IMR-90 (cell line): ENCODE measurements at regions not wholly inside any gene's neighbourhood (a gene's known extent, or its start where the extent isn't known, plus 50 kb on each side); places are given as distances from the start of the nearest gene placed in this dataset.

Experiments
- ATAC-seq: fragments of 200-7000 bp; cut with Tn5 transposase; 2 replicates; pipeline ENCODE4 v1.9.1; 2020; ENCODE audit warnings: low read depth, mild to moderate bottlenecking, moderate library complexity
- BruUV-seq: library from RNA; stranded (reverse); fragments of 400-500 nt; replicated peaks from 2 replicates; lab custom pipeline; 2021; lab: Mats Ljungman, UMichigan
- CTCF ChIA-PET: fragments of 300-600 bp; formaldehyde crosslinking; extraction: SDS; loops from one replicate; lab custom pipeline; 2021; ENCODE audit warnings: antibody characterized with exemption; lab: Yijun Ruan, JAX
- POLR2A ChIA-PET: fragments of 300-600 bp; sonication (Branson Sonifier 250); formaldehyde crosslinking; loops from one replicate; lab custom pipeline; 2022; ENCODE audit warnings: antibody characterized with exemption; ENCODE audit not compliant: unreplicated experiment; lab: Charles Lee
- DNase-seq: peaks from one replicate; pipeline ENCODE4 v3.0.0; 2013
- H2AFZ ChIP-seq: replicated peaks from 2 replicates; pipeline ENCODE3; 2013; ENCODE audit warnings: low read length, mild to moderate bottlenecking; ENCODE audit not compliant: poor library complexity
- H2AK5ac ChIP-seq: 2 replicates; pipeline ENCODE4 v1.6.1; 2013; ENCODE audit warnings: low read depth, low read length, inconsistent platforms
- H2AK9ac ChIP-seq: replicated peaks from 2 replicates; pipeline ENCODE3; 2013; ENCODE audit warnings: mild to moderate bottlenecking, low read depth, low read length, moderate library complexity; ENCODE audit not compliant: poor library complexity
- H2BK120ac ChIP-seq: 2 replicates; pipeline ENCODE4 v1.6.1; 2013; ENCODE audit warnings: low read depth, low read length, inconsistent platforms
- H2BK15ac ChIP-seq: 3 replicates; pipeline ENCODE4 v1.6.1; 2013; ENCODE audit warnings: low read depth, low read length, inconsistent platforms
- H2BK20ac ChIP-seq: 2 replicates; pipeline ENCODE4 v1.6.1; 2013; ENCODE audit warnings: low read depth, mild to moderate bottlenecking, inconsistent platforms, low read length, moderate library complexity
- H2BK5ac ChIP-seq: 2 replicates; pipeline ENCODE4 v1.6.1; 2013; ENCODE audit warnings: mild to moderate bottlenecking, low read depth, low read length, inconsistent platforms; ENCODE audit not compliant: poor library complexity, severe bottlenecking
- H3K14ac ChIP-seq: replicated peaks from 2 replicates; pipeline ENCODE4 v1.6.1; 2013; ENCODE audit warnings: low read depth, low read length, inconsistent platforms
- H3K18ac ChIP-seq: 2 replicates; pipeline ENCODE4 v1.6.1; 2013; ENCODE audit warnings: low read depth, low read length, control low read depth
- H3K23ac ChIP-seq: 2 replicates; pipeline ENCODE4 v1.6.1; 2013; ENCODE audit warnings: low read depth, low read length, inconsistent platforms
- H3K27ac ChIP-seq: 2 replicates; pipeline ENCODE4 v1.5.1; 2013; ENCODE audit warnings: mild to moderate bottlenecking, control low read depth, low read length; ENCODE audit not compliant: insufficient read depth
- H3K27me3 ChIP-seq: 2 replicates; pipeline ENCODE4 v1.6.1; 2013; ENCODE audit warnings: low read length; ENCODE audit not compliant: control insufficient read depth, insufficient read depth
- H3K36me3 ChIP-seq: 2 replicates; pipeline ENCODE4 v1.6.1; 2013; ENCODE audit warnings: low read length, mixed read lengths; ENCODE audit not compliant: control insufficient read depth, insufficient read depth
- H3K4ac ChIP-seq: 2 replicates; pipeline ENCODE4 v1.6.1; 2013; ENCODE audit warnings: low read depth, low read length, inconsistent platforms
- H3K4me1 ChIP-seq: 2 replicates; pipeline ENCODE4 v1.6.1; 2013; ENCODE audit warnings: low read length, mixed read lengths; ENCODE audit not compliant: control insufficient read depth, insufficient read depth
- H3K4me2 ChIP-seq: 2 replicates; pipeline ENCODE4 v1.6.1; 2013; ENCODE audit warnings: low read depth, mild to moderate bottlenecking, control low read depth, low read length, moderate library complexity
- H3K4me3 ChIP-seq: 2 replicates; pipeline ENCODE4 v1.5.1; 2013; ENCODE audit warnings: low read depth, mild to moderate bottlenecking, control low read depth, low read length, moderate library complexity; ENCODE audit not compliant: insufficient read depth
- H3K56ac ChIP-seq: 2 replicates; pipeline ENCODE4 v1.6.1; 2013; ENCODE audit warnings: low read length, inconsistent platforms; ENCODE audit not compliant: insufficient read depth; ENCODE audit errors: extremely low read depth
- H3K79me1 ChIP-seq, 2 experiments: 2 replicates each; pipeline ENCODE4 v1.6.1; 2013; ENCODE audit warnings: low read length in 2 of 2, inconsistent platforms in 1 of 2, low read depth in 1 of 2
- H3K9ac ChIP-seq: 2 replicates; pipeline ENCODE4 v1.6.1; 2013; ENCODE audit warnings: low read depth, low read length, control low read depth
- H3K9me1 ChIP-seq: 2 replicates; pipeline ENCODE4 v1.6.1; 2013; ENCODE audit warnings: low read length, inconsistent platforms; ENCODE audit not compliant: insufficient read depth
- H3K9me3 ChIP-seq: 2 replicates; pipeline ENCODE4 v1.6.1; 2013; ENCODE audit warnings: low read length; ENCODE audit not compliant: control insufficient read depth, insufficient read depth
- H4K20me1 ChIP-seq: 2 replicates; pipeline ENCODE4 v1.6.1; 2013; ENCODE audit warnings: low read length, inconsistent platforms; ENCODE audit not compliant: insufficient read depth
- H4K5ac ChIP-seq: 2 replicates; pipeline ENCODE4 v1.6.1; 2013; ENCODE audit warnings: mild to moderate bottlenecking, low read depth, low read length, control low read depth
- H4K8ac ChIP-seq, 2 experiments: 2 replicates each; pipeline ENCODE4 v1.6.1; 2013; ENCODE audit warnings: low read depth in 2 of 2, low read length in 2 of 2, control low read depth in 1 of 2, inconsistent platforms in 1 of 2
- H4K91ac ChIP-seq: 2 replicates; pipeline ENCODE4 v1.6.1; 2013; ENCODE audit warnings: low read depth, low read length, inconsistent platforms; ENCODE audit not compliant: insufficient read depth
- BHLHE40 ChIP-seq: fragments of 150-350 bp; IDR thresholded peaks from 2 replicates; pipeline ENCODE4 v1.6.1; 2016; ENCODE audit warnings: mild to moderate bottlenecking, low read depth, low read length
- CEBPB ChIP-seq: IDR thresholded peaks from 2 replicates; pipeline ENCODE4 v1.6.1; 2012; ENCODE audit warnings: low read depth, low read length, improper control_type of control experiment
- CHD1 ChIP-seq: IDR thresholded peaks from 2 replicates; pipeline ENCODE4 v1.6.1; 2012; ENCODE audit warnings: low read depth, low read length, improper control_type of control experiment
- CTCF ChIP-seq: conservative IDR thresholded peaks from 2 replicates; pipeline ENCODE4 v1.5.1; 2012; ENCODE audit warnings: mild to moderate bottlenecking, low read depth, low read length, improper control_type of control experiment
- ELK1 ChIP-seq: fragments of 150-350 bp; IDR thresholded peaks from 2 replicates; pipeline ENCODE4 v1.6.1; 2016; ENCODE audit warnings: low read depth, mild to moderate bottlenecking, low read length, moderate library complexity, borderline replicate concordance
- FOS ChIP-seq: fragments of 150-350 bp; IDR thresholded peaks from 2 replicates; pipeline ENCODE4 v1.6.1; 2016; ENCODE audit warnings: low read depth, low read length
- MAFK ChIP-seq: IDR thresholded peaks from 2 replicates; pipeline ENCODE4 v1.6.1; 2012; ENCODE audit warnings: low read depth, low read length, improper control_type of control experiment
- MAZ ChIP-seq: IDR thresholded peaks from 2 replicates; pipeline ENCODE4 v1.6.1; 2012; ENCODE audit warnings: low read depth, mild to moderate bottlenecking, low read length, improper control_type of control experiment, moderate library complexity, borderline replicate concordance
- MXI1 ChIP-seq: IDR thresholded peaks from 2 replicates; pipeline ENCODE4 v1.6.1; 2012; ENCODE audit warnings: low read depth, mild to moderate bottlenecking, low read length, moderate library complexity, borderline replicate concordance
- NFE2L2 ChIP-seq: fragments of 150-350 bp; IDR thresholded peaks from 2 replicates; pipeline ENCODE4 v1.6.1; 2016; ENCODE audit warnings: low read depth, mild to moderate bottlenecking, low read length
- RAD21 ChIP-seq: IDR thresholded peaks from 2 replicates; pipeline ENCODE4 v1.6.1; 2012; ENCODE audit warnings: low read length, improper control_type of control experiment
- RCOR1 ChIP-seq: IDR thresholded peaks from 2 replicates; pipeline ENCODE4 v1.6.1; 2012; ENCODE audit warnings: mild to moderate bottlenecking, low read length, improper control_type of control experiment; ENCODE audit not compliant: insufficient replicate concordance
- RFX5 ChIP-seq: IDR thresholded peaks from 2 replicates; pipeline ENCODE4 v1.8.0; 2012; ENCODE audit warnings: low read depth, mild to moderate bottlenecking, low read length, moderate library complexity
- SMC3 ChIP-seq: fragments of 150-350 bp; IDR thresholded peaks from 2 replicates; pipeline ENCODE4 v1.6.1; 2016; ENCODE audit warnings: low read depth, mild to moderate bottlenecking, antibody characterized with exemption, low read length, moderate library complexity
- WGBS, 2 experiments: methylation state at CpG; one replicate each; pipeline versions ENCODE4 v1.1.5 to v1.1.7; 2013; ENCODE audit warnings: missing lambda C conversion rate in 2 of 2; ENCODE audit not compliant: insufficient read length in 1 of 2; ENCODE audit errors: extremely low coverage in 2 of 2; 5-methylcytosine and 5-hydroxymethylcytosine counted together
- dilution Hi-C: fragments of 300-500 bp; cut with HindIII; formaldehyde crosslinking; loops from one replicate; pipeline ENCODE4 v1.14.3; 2018; ENCODE audit warnings: low sequenced_read_pairs; ENCODE audit not compliant: unreplicated experiment
- in situ Hi-C: fragments of 300-500 bp; cut with MboI; formaldehyde crosslinking; loops from 3 replicates; pipeline ENCODE4 v1.14.3; 2019; ENCODE audit warnings: low sequenced_read_pairs, inconsistent platforms, mixed read lengths
- intact Hi-C: fragments of 100-400 bp; cut with micrococcal nuclease; formaldehyde crosslinking; loops from 2 replicates; pipeline ENCODE4 v1.10.0; 2022

- Histone ChIP-seq H3K18ac (no peak overlapping the region), H2AFZ (no peak overlapping the region), H2BK20ac (no peak overlapping the region), H2BK5ac (no peak overlapping the region), H2BK15ac (no peak overlapping the region), H3K4me2 (no peak overlapping the region), H3K4ac (no peak overlapping the region), H3K27me3 (peaks cover 10% of the 10 kb centered on the region), H4K5ac (no peak overlapping the region), H3K56ac (no peak overlapping the region), H2BK120ac (no peak overlapping the region), H3K36me3 (no peaks in the 10 kb centered on the region), H4K20me1 (no peaks in the 10 kb centered on the region), H3K79me1 (no peaks in the 10 kb centered on the region), H2AK5ac (no peak overlapping the region), H3K4me3 (no peak overlapping the region), H3K23ac (no peak overlapping the region), H4K91ac (no peak overlapping the region), H3K9me3 (no peaks in the 10 kb centered on the region), H3K9me1 (no peaks in the 10 kb centered on the region), H3K4me1 (no peaks in the 10 kb centered on the region), H3K9ac (no peak overlapping the region), H4K8ac (no peak overlapping the region), H3K27ac (no peak overlapping the region), H3K14ac (no peak overlapping the region), H2AK9ac (no peak overlapping the region)
- WGBS, 2 experiments: no CpG with 5 or more reads among the region's 2 CpGs
- in situ Hi-C loops: no loop called here
- no peak for ATAC-seq
- dilution Hi-C loops: no loop called here
- no peak for DNase-seq
- ChIA-PET CTCF (no interaction called here), POLR2A (no interaction called here)
- TF ChIP-seq NFE2L2: no peak
- no peak for TF ChIP-seq CTCF
- TF ChIP-seq CHD1: no peak
- TF ChIP-seq RCOR1: no peak
- TF ChIP-seq FOS: no peak
- TF ChIP-seq RAD21: no peak
- no peak for TF ChIP-seq MAFK
- no peak for TF ChIP-seq CEBPB
- no peak for TF ChIP-seq BHLHE40
- TF ChIP-seq SMC3: no peak
- no peak for TF ChIP-seq MXI1
- no peak for TF ChIP-seq RFX5
- TF ChIP-seq MAZ: no peak
- no peak for TF ChIP-seq ELK1
- no TSS peak for BruUV-seq
- intact Hi-C loops: no loop called here
These were observed 681.2 kb upstream of the NRP1 start for GRCh38 chr10:34015700-34016099.
